BJ (cell line): ENCODE measurements at regions not wholly inside any gene's neighbourhood (a gene's known extent, or its start where the extent isn't known, plus 50 kb on each side); places are given as distances from the start of the nearest gene placed in this dataset.

Experiments
- CTCF ChIA-PET: fragments of 350-600 bp; formaldehyde crosslinking; extraction: SDS; loops from one replicate; lab custom pipeline; 2021; ENCODE audit warnings: antibody characterized with exemption, inconsistent platforms; lab: Yijun Ruan, JAX
- POLR2A ChIA-PET: fragments of 300-600 bp; sonication (Branson Sonifier 250); formaldehyde crosslinking; extraction: SDS; loops from one replicate; lab custom pipeline; 2021; ENCODE audit warnings: antibody characterized with exemption; lab: Charles Lee
- DNase-seq: peaks from one replicate; pipeline ENCODE4 v3.0.0-alpha.2; 2011; ENCODE audit warnings: low read depth
- H3K27me3 ChIP-seq: 2 replicates; pipeline ENCODE4 v1.6.0; 2011; ENCODE audit warnings: low read length; ENCODE audit not compliant: control insufficient read depth, insufficient read depth
- H3K36me3 ChIP-seq: 2 replicates; pipeline ENCODE4 v1.5.1; 2011; ENCODE audit warnings: low read length; ENCODE audit not compliant: control insufficient read depth, insufficient read depth
- H3K4me3 ChIP-seq: 2 replicates; pipeline ENCODE4 v1.5.1; 2011; ENCODE audit warnings: low read depth, mild to moderate bottlenecking, control low read depth, low read length
- TF ChIP-seq, protein P1 (sequence below): IDR thresholded peaks from 2 replicates; pipeline ENCODE4 v1.5.1; 2011; ENCODE audit warnings: low read depth, mild to moderate bottlenecking, control low read depth, inconsistent platforms, low read length, moderate library complexity; ENCODE audit not compliant: insufficient read depth

DNA sequence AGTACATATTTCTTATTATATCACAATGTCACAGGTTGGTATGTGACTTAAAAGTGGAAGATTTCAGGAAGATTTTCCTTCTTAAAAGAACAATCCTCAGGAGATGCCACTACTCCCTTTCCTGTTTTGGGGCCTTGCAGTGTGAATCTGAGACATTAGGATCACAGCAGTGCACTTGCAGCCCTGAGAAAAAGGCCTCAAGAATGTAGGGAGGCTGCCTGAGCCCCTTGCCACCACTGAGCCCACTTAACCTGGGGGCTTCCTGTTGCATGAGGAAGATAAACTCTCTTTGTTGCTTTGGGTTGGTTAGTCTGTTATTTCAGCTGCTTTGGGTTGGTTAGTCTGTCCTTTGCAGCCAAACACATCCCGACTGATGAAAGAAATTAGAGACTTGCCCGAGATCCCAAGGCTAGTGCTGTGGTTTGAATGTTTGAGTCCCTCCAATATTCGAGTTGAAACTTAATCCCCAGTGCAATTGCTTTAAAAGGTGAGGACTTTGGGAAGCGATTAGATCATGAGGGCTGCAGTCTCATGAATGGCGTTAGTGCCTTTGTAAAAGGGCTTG is 151.3 kb upstream of the SP4 start:
- TF ChIP-seq, protein P1, sequence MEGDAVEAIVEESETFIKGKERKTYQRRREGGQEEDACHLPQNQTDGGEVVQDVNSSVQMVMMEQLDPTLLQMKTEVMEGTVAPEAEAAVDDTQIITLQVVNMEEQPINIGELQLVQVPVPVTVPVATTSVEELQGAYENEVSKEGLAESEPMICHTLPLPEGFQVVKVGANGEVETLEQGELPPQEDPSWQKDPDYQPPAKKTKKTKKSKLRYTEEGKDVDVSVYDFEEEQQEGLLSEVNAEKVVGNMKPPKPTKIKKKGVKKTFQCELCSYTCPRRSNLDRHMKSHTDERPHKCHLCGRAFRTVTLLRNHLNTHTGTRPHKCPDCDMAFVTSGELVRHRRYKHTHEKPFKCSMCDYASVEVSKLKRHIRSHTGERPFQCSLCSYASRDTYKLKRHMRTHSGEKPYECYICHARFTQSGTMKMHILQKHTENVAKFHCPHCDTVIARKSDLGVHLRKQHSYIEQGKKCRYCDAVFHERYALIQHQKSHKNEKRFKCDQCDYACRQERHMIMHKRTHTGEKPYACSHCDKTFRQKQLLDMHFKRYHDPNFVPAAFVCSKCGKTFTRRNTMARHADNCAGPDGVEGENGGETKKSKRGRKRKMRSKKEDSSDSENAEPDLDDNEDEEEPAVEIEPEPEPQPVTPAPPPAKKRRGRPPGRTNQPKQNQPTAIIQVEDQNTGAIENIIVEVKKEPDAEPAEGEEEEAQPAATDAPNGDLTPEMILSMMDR: no peak
- H3K36me3 ChIP-seq: no peaks in the 10 kb centered on the region
- CTCF ChIA-PET: no interaction called here
- POLR2A ChIA-PET: no interaction called here
- H3K27me3 ChIP-seq: no peaks in the 10 kb centered on the region
- H3K4me3 ChIP-seq: no peak overlapping the region
- DNase-seq: no peak

DNA sequence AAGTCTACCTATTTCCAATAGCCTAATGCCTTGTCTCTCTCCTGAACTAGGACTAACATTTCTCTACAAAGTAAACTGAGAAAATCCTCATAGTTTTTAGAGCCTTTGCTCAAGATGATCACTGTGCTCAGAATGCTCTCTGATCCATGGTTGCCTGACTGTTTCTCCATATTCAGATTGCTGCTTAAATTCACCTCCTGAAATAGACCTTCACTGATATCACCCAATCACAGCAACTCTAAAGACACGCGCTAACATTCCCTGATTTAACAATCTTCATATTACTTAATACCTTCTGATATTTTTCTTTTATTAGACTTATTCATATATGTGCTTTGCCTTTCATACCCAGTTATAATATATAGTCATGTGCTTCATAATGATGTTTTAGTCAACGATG is 148.9 kb upstream of the SP4 start:
- no peak for DNase-seq
- H3K27me3 ChIP-seq: no peaks in the 10 kb centered on the region
- H3K36me3 ChIP-seq: no peaks in the 10 kb centered on the region
- CTCF ChIA-PET: no interaction called here
- POLR2A ChIA-PET: no interaction called here
- no peak overlapping the region for H3K4me3 ChIP-seq
- TF ChIP-seq, protein P1: no peak

DNA sequence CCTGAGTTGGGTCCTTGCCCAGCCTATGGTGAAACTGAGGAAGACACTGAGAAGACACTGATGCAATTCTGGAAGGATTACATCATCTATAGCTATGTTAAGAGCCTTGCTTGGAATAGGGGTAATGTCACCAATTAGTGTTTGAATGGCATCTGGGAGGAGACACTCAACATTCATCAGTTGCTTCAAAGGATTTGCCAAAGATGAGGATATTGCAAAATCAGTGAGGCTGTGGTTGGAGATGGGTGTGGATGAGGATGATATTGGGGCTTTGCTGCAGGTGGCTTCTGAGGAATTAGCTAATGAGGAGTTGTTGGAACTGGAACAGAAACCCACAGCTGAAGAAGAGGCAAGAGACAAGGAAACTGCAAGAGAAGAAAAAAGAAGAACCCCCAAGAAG is 146.7 kb upstream of the SP4 start:
- no peaks in the 10 kb centered on the region for H3K27me3 ChIP-seq
- POLR2A ChIA-PET: no interaction called here
- TF ChIP-seq, protein P1: no peak
- CTCF ChIA-PET: interaction anchor here (0.8 to 1.0 kb wide), 2 partner anchors 8 to 32 kb away, joined by 3 read pairs; no protein-coding TSS in a partner anchor
- no peaks in the 10 kb centered on the region for H3K36me3 ChIP-seq
- no peak for DNase-seq
- no peak overlapping the region for H3K4me3 ChIP-seq

DNA sequence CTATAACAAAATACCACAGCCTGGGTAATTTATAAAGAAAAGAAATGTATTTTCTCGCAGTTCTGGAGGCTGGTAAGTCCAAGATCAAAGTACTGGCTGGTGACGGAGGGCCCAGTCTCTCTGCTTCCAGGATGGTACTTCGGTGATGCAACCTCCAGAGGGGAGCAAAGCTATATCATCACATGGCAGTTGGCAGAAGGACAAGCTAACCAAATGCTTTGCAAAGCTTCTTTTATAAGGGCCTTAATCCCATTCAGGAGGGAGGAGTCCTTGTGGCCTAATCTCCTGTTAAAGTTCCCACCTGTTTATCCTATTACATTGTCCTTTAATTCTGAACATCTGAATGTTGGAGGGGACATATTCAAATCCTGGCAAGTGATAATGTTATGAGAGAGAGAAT is 134.1 kb upstream of the SP4 start:
- TF ChIP-seq, protein P1: no peak
- POLR2A ChIA-PET: no interaction called here
- H3K4me3 ChIP-seq: no peak overlapping the region
- CTCF ChIA-PET: no interaction called here
- H3K27me3 ChIP-seq: no peaks in the 10 kb centered on the region
- H3K36me3 ChIP-seq: no peaks in the 10 kb centered on the region
- no peak for DNase-seq

DNA sequence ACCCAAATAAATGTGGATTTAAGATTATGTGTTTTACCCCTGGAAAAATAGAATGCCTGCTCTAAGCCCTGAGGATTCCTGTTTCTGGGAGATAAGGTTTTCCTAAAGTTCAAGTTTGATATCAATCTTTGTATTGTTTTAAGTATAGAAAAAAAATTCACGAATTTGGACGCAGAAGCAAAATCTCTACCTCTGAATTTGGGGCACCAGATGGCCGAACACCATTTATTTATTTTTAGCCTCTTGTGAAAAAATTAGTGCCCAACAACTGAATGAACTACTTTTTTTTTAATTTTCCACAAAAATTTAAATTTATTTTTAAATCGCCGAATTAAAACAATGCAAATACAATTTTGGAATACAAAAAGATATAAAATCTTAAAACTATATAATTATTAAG is 128.1 kb upstream of the SP4 start:
- CTCF ChIA-PET: no interaction called here
- no peaks in the 10 kb centered on the region for H3K36me3 ChIP-seq

More for the DNA sequence above, 128.1 kb upstream of the SP4 start:
- no peak overlapping the region for H3K4me3 ChIP-seq
- no peak for DNase-seq
- TF ChIP-seq, protein P1: no peak
- no peaks in the 10 kb centered on the region for H3K27me3 ChIP-seq
- POLR2A ChIA-PET: no interaction called here
